T-helper 17 cell (primary cell): ENCODE measurements at regions not wholly inside any gene's neighbourhood (a gene's known extent, or its start where the extent isn't known, plus 50 kb on each side); places are given as distances from the start of the nearest gene placed in this dataset.

ENCODE experiments used
- ATAC-seq: fragments of 150-1000 bp; cut with Tn5 transposase; 2 replicates; pipeline ENCODE4 v1.10.0; 2021; ENCODE audit warnings: mild to moderate bottlenecking, moderate library complexity
- DNase-seq, 3 donors: peaks; one replicate each; pipeline versions ENCODE4 v3.0.0 to v3.0.0-alpha.2; 2020 to 2021
- H3K9me3 ChIP-seq: one replicate; pipeline ENCODE4 v1.7.0; 2013; ENCODE audit warnings: low read length, mild to moderate bottlenecking; ENCODE audit not compliant: control insufficient read depth, poor library complexity, severe bottlenecking
- H3K27ac Mint-ChIP-seq: one replicate; pipeline ENCODE4 v1.8.0; 2022; ENCODE audit warnings: mild to moderate bottlenecking, moderate library complexity, mixed read lengths
- H3K27me3 Mint-ChIP-seq: one replicate; pipeline ENCODE4 v1.8.0; 2022; ENCODE audit warnings: mixed read lengths
- H3K36me3 Mint-ChIP-seq: one replicate; pipeline ENCODE4 v1.8.0; 2022; ENCODE audit warnings: low read depth, mixed read lengths
- H3K4me1 Mint-ChIP-seq: one replicate; pipeline ENCODE4 v1.8.0; 2022; ENCODE audit warnings: mild to moderate bottlenecking, mixed read lengths
- H3K4me3 Mint-ChIP-seq: one replicate; pipeline ENCODE4 v1.8.0; 2022; ENCODE audit warnings: mild to moderate bottlenecking, moderate library complexity, mixed read lengths

DNA sequence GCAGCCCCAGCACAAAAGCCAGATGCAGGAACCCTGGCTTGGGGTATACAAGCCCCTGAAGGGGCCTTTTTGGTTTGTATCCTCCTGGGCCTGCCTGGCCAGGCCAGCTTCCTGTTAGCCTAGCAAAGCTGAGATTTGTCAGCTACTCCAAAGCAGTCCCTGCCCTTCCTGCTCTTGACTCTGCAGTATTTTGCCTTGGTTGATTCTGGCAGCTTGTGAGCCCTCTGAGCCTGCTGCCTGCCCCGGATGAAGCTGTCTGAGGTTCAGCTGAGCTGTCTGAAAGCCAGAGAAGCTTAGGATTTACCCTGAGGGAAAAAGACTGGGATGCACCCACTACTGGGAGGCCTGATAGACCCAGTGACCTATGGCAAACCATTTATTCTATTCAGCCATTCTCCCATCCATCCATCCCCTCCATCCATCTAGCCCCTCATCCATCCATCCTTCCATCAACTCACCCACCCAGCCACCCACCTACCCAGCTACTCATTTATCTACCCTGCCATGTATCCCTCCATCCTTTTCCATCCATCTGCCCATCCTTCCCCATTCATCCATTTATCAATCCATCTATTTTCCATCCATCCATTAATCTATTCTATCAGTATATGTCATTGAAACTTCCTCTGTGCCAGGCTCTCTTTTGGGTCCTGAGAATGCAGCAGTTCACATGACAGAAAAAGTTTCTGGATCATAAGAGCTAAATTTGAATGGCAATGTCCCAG is 307.5 kb downstream of the DHX35 start:
- Mint-ChIP-seq H3K4me1 (no peaks in the 10 kb centered on the region), H3K4me3 (no peak overlapping the region), H3K36me3 (no peaks in the 10 kb centered on the region), H3K27ac (no peak overlapping the region), H3K27me3 (peaks cover 22% of the 10 kb centered on the region)
- ATAC-seq (no peak), DNase-seq (no peak)
- H3K9me3 ChIP-seq = no peaks in the 10 kb centered on the region

DNA sequence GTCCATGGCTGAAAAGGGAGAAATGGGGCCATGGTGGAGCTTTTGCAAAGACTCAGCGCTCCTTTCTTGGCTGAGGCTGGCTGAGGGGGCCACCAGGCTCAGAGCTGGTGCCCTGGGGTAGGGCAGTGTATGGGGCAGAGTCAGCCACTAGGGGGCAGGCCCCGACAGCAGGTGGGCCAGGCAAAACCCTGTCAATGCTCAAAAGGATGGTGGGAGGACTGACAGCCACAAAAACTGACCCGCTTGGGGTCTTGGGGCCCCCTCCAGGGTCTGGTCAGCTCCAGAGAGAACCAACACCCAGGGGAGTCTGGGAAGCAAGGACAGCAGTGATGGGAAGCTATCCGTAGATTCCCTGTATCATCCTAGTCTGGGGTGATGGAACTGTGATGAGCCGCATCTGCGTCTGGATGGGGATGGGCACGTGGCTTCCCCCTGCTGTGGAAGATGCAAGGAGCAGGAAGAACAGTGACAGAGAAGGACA is 306.9 kb downstream of the DHX35 start:
- no peaks in the 10 kb centered on the region for H3K9me3 ChIP-seq
- H3K36me3 Mint-ChIP-seq = no peaks in the 10 kb centered on the region
- H3K4me3 Mint-ChIP-seq = no peak overlapping the region
- peaks cover 28% of the 10 kb centered on the region for H3K27me3 Mint-ChIP-seq
- no peak for ATAC-seq
- no peaks in the 10 kb centered on the region for H3K4me1 Mint-ChIP-seq
- H3K27ac Mint-ChIP-seq = no peak overlapping the region
- DNase-seq = no peak

DNA sequence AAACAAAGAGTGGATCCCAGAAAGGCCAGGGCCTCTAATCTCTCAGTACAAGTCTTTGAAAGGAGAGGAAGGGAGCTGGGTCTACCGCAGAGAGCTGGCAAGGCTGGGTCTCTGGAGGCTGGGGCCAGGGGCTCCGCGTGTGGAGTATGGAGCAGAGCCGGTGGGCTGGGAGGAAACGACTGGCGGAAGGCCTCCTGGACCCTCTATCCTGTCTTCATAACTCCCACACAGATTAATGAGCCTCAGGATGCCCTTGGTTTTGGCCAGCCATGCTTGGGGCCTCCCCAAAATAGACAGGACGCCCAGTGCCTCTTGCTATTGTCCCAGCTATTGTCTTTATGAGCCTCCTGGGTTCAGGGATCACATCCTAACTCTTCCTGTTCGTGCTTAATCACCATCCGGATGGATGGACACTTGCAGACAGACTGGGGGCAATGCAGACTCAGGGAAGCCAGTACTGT is 306.4 kb downstream of the DHX35 start:
- Mint-ChIP-seq H3K27ac (no peak overlapping the region), H3K4me3 (no peak overlapping the region), H3K36me3 (no peaks in the 10 kb centered on the region), H3K27me3 (peaks cover 29% of the 10 kb centered on the region), H3K4me1 (no peaks in the 10 kb centered on the region)
- ATAC-seq = no peak
- no peak for DNase-seq
- no peaks in the 10 kb centered on the region for H3K9me3 ChIP-seq

DNA sequence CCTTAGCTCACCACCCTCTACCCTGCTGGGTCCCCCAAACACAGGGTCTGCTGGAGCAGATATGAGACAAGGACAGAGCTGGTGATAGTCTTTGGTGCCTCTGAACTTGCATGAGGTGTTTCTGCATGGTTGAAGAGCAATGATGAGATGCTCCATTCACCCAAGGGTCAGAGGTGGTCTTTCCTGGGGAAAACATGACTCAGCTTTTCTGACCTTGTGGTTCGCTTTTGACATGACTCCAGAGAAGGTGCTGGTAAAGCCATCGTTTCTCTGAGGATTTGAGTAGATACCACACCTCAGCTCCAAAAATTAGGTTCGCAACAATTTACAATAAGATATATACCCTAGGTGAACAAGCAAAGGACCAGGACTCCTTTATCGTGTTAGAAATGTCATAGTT is 304.8 kb downstream of the DHX35 start:
- DNase-seq = no peak
- Mint-ChIP-seq H3K36me3 (no peaks in the 10 kb centered on the region), H3K4me3 (no peak overlapping the region)

DNA sequence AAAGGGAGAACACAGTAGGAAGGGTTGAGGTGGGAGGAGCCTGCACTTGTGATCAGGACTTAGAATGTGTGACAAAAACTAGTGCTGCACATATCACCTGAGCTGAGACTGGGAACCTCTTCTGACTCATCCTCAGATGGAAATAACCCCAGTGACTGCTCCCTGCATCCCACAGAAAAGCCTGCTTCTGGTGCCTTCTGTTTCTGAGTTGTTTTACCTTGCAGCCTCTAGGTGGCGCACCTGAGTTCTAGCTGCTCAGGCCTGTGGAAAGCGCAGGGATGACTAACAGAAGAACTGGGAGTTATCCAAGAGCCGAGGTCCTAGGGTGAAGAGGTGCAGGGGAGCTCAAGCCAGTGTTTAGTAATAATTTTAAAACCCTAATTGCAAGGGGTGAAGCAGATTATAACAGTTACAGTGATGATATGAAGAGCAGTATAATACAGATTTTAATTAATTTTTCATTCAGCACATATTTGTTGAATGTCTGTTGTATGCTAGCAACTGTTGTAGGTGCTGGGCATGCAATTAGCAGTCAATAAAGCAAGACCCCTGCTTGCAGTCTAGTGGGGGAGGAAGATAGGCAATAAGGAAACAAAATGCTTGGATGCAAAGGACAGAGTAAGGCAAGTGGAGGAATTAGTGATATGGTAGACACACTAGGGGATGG is 302.5 kb downstream of the DHX35 start:
- DNase-seq = peak in 2 of 3 donors; percentile 14 to 16
- Mint-ChIP-seq H3K27me3 (peaks cover 23% of the 10 kb centered on the region), H3K36me3 (peaks cover 2% of the 10 kb centered on the region), H3K27ac (no peak overlapping the region), H3K4me1 (no peaks in the 10 kb centered on the region), H3K4me3 (no peak overlapping the region)
- no peak for ATAC-seq
- H3K9me3 ChIP-seq = no peaks in the 10 kb centered on the region

More for the DNA sequence above, 304.8 kb downstream of the DHX35 start:
- no peak for ATAC-seq
- no peaks in the 10 kb centered on the region for H3K4me1 Mint-ChIP-seq
- H3K27me3 Mint-ChIP-seq = peaks cover 31% of the 10 kb centered on the region
- H3K27ac Mint-ChIP-seq = no peak overlapping the region
- H3K9me3 ChIP-seq = no peaks in the 10 kb centered on the region

DNA sequence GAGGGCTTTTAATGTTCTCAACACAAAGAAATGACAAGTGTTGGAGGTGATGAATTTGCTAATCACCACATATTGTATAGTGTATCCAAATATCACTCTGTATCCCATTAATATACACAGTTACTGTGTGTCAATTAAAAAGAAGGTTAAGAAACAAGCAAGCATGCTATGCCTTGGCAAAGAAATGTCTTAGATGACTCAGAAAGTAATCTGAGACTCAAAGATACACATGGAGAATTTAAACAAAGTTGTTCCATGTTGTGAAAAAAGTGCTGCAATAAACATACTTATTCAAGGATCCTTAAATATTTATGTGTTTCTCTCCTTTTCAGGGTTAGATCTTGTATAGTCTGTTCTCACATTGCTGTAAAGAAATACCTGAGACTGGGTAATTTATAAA is 300.9 kb downstream of the DHX35 start:
- H3K9me3 ChIP-seq = no peaks in the 10 kb centered on the region
- no peak for ATAC-seq
- H3K4me1 Mint-ChIP-seq = no peaks in the 10 kb centered on the region
- DNase-seq = no peak
- H3K27me3 Mint-ChIP-seq = peaks cover 27% of the 10 kb centered on the region
- peaks cover 2% of the 10 kb centered on the region for H3K36me3 Mint-ChIP-seq
- no peak overlapping the region for H3K4me3 Mint-ChIP-seq
- H3K27ac Mint-ChIP-seq = no peak overlapping the region

DNA sequence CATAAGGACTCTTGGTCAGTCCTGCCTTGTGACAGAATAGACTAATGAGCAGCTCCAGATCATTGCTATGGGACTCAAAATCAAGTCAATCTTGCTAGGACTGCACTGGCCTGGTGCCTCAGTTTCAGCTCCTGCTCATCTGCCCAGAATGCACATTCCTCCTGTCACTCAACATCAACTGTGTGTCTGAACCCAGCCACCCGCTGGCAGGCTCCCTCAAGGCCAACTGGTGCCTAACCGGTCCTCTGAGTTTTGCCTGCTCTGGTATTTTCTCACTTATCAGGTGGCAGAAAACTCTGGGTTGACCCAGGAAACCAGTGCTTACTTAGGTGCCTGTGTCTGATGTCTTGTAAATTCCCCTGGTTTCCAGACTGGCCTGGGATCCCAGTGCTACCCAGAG is 297.7 kb downstream of the DHX35 start:
- Mint-ChIP-seq H3K4me3 (no peak overlapping the region), H3K4me1 (no peaks in the 10 kb centered on the region), H3K36me3 (peaks cover 5% of the 10 kb centered on the region), H3K27me3 (peaks cover 35% of the 10 kb centered on the region), H3K27ac (no peak overlapping the region)
- ATAC-seq = no peak
- DNase-seq = no peak
- H3K9me3 ChIP-seq = no peaks in the 10 kb centered on the region

DNA sequence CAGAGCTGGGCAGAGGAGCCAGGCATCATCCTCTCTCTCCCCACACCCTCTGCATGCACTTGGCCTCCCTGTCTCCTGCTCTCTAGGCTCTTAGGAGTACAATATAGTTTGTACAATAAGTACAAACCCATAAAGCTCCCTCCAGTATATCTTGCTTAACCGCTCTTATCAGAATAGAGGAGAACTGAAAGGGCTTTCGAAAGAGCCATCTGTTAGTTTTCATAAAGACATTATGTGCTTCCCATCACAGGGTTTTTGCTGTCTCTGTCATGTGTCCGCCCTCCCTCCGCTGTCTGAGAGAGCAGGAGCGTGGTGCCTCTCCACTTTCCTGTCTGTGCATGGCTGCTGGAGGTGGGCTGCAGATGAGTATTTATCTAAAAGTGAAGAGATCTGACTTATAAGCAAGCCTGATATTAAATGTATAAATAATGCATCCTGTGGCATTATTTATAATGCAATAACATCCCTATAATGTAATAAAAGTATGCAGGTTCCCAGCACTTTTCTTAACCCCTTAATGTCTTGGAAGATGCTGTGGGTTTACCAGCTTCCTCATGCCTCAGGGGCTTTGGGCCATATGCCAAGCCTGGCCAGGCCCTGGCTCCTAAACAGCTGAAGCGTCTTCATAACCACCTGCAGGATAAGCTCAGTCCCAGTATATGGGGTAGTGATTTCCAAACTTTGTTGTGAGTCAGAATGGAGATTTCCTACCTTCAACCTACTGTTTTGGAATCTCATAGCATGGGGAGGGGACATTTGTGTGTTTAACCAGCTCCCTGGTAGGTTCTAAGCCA is 297.1 kb downstream of the DHX35 start:
- H3K36me3 Mint-ChIP-seq = peaks cover 5% of the 10 kb centered on the region
- H3K4me1 Mint-ChIP-seq = no peaks in the 10 kb centered on the region
- peaks cover 35% of the 10 kb centered on the region for H3K27me3 Mint-ChIP-seq
- no peaks in the 10 kb centered on the region for H3K9me3 ChIP-seq
- ATAC-seq (no peak), DNase-seq (no peak)
- H3K4me3 Mint-ChIP-seq = no peak overlapping the region
- H3K27ac Mint-ChIP-seq = no peak overlapping the region

DNA sequence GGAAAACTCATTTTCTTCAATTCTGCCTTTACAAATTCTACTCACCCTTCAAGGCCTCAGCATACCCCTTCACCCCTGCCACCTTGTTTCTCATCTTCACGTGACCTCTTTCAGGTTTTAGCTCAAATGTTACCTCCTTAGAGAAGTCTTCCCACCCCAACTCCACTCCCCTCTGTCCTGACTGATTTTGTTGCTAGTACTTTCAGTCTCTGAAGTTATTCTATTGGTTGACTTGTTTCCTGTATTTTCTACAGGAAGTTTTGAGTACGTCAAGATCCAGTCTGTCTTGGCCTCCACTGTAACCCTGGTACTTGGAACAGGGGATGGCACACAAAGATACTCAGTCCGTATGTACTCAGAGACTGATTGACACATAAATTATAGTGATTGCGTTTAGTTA is 296.1 kb downstream of the DHX35 start:
- H3K27me3 Mint-ChIP-seq = peaks cover 30% of the 10 kb centered on the region
- no peaks in the 10 kb centered on the region for H3K4me1 Mint-ChIP-seq
- ATAC-seq (no peak), DNase-seq (no peak)
- no peak overlapping the region for H3K27ac Mint-ChIP-seq
- H3K36me3 Mint-ChIP-seq = peaks cover 5% of the 10 kb centered on the region
- no peak overlapping the region for H3K4me3 Mint-ChIP-seq
- no peaks in the 10 kb centered on the region for H3K9me3 ChIP-seq

DNA sequence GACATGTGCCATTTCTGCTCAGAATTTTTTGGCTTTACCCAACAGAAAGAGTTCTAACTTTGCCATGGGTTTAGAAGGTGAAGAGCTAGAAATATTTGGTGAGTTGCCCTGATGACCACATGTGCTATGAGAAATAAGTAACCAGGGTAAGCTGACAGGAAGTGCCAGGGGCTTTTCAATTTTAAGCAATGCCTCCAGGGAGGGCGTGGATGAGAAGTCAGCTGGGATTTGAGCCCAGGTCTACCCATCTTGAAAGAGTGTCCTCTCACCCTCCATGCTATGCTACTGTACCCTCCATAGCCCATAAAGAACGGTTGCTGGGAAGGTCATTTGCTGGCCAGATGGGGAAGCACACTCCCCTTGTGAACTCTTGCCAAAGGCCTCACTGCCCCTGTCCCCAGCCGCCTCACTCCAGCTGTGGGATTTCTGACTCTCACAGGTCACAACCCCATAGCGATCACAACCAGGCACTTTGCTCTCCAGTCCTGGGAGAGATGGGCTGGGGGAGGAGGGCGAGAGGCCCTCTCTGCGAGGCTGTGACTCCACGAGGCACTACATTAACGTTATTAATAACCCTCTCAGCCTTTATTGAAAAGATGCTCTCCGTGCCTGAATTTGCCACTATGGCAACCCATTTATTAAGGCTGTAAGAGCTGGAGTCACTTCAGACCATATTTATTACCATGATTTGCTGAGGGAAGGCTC is 291.1 kb downstream of the DHX35 start:
- Mint-ChIP-seq H3K4me1 (no peaks in the 10 kb centered on the region), H3K27me3 (peaks cover 11% of the 10 kb centered on the region), H3K27ac (no peak overlapping the region), H3K4me3 (no peak overlapping the region), H3K36me3 (peaks cover 3% of the 10 kb centered on the region)
- H3K9me3 ChIP-seq = no peaks in the 10 kb centered on the region
- DNase-seq (no peak), ATAC-seq (no peak)

DNA sequence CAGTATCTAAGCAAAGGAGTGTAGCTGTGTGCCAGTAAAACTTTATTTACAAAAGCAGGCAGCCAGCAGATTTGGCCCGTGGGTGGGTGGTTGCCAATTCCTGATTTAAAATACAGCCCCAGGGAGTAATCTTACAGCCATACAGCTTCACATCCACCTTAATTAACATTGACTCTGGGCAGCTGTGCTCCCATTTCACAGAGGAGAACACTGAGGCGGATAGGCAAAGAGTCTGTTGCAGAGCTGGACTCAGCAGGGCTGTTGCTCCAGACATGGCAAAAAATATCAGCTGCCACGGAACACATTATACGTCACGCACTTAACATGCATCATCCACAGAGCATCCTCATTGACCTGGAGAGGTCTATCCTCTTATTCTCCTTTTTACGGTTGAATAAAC is 289.9 kb downstream of the DHX35 start:
- no peak overlapping the region for H3K4me3 Mint-ChIP-seq
- no peaks in the 10 kb centered on the region for H3K9me3 ChIP-seq
- no peak overlapping the region for H3K27ac Mint-ChIP-seq
- DNase-seq (no peak), ATAC-seq (no peak)
- H3K36me3 Mint-ChIP-seq = peaks cover 3% of the 10 kb centered on the region
- H3K4me1 Mint-ChIP-seq = no peaks in the 10 kb centered on the region
- peaks cover 11% of the 10 kb centered on the region for H3K27me3 Mint-ChIP-seq

DNA sequence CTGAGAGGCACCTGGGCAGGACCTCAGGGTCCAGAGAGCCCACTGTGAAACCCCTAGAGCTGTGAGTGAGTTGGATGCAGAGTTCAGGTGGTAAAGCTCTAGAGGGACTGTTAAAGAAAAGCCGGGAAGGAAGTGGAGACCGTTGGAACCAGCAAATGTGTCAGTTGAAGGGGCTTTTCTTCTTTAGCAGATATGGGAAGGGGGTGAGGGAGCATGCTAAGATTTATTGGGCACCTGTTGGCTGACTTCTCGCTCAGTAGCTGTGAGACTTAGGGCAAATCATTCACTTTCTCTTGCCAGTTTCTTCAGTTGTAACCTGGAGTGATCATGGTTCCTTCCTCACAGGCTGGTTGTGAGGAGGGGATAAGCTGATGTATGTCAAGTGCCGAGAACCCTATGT is 287.7 kb downstream of the DHX35 start:
- Mint-ChIP-seq H3K27ac (no peak overlapping the region), H3K27me3 (peaks cover 4% of the 10 kb centered on the region), H3K36me3 (no peaks in the 10 kb centered on the region), H3K4me3 (no peak overlapping the region), H3K4me1 (peaks cover 16% of the 10 kb centered on the region)
- no peaks in the 10 kb centered on the region for H3K9me3 ChIP-seq
- ATAC-seq (no peak), DNase-seq (no peak)
